T follicular helper cell (primary cell): ENCODE measurements at regions not wholly inside any gene's neighbourhood (a gene's known extent, or its start where the extent isn't known, plus 50 kb on each side); places are given as distances from the start of the nearest gene placed in this dataset.
A peak's percentile ranks its signal among the peaks of the same experiment; 100 is the strongest.

ENCODE experiments used
- DNase-seq: peaks from one replicate; pipeline ENCODE4 v3.0.0-alpha.2; 2020; ENCODE audit warnings: low read depth

GRCh38 chr15:70556151-70556741 is 207.1 kb downstream of the UACA start:
- no peak for DNase-seq

- DNase-seq: no peak
These were observed 207.6 kb downstream of the UACA start for GRCh38 chr15:70555713-70556112.

- no peak for DNase-seq
These were observed 215.4 kb downstream of the UACA start for GRCh38 chr15:70547846-70548487.

- no peak for DNase-seq
These were observed 217.8 kb downstream of the UACA start for GRCh38 chr15:70545526-70545925.

- no peak for DNase-seq
These were observed 221.8 kb downstream of the UACA start for GRCh38 chr15:70541511-70541910.

- DNase-seq: no peak
These were observed 223.3 kb downstream of the UACA start for GRCh38 chr15:70539912-70540530.

- no peak for DNase-seq
These were observed 223.9 kb downstream of the UACA start for GRCh38 chr15:70539409-70539808.

GRCh38 chr15:70538278-70538677 is 225.1 kb downstream of the UACA start:
- DNase-seq: no peak

GRCh38 chr15:70535955-70536338 is 227.4 kb downstream of the UACA start:
- DNase-seq: no peak

- peak; percentile 56 for DNase-seq
These were observed 228.0 kb downstream of the UACA start for GRCh38 chr15:70535071-70535954.

GRCh38 chr15:70533931-70534742 is 229.2 kb downstream of the UACA start:
- no peak for DNase-seq

- DNase-seq: no peak
These were observed 230.7 kb downstream of the UACA start for GRCh38 chr15:70532531-70533186.

- DNase-seq: no peak
These were observed 231.8 kb downstream of the UACA start for GRCh38 chr15:70531576-70531975.

GRCh38 chr15:70530906-70531305 is 232.5 kb downstream of the UACA start:
- no peak for DNase-seq

- no peak for DNase-seq
These were observed 232.9 kb downstream of the UACA start for GRCh38 chr15:70530503-70530902.

- DNase-seq: no peak
These were observed 233.3 kb downstream of the UACA start for GRCh38 chr15:70530017-70530499.

GRCh38 chr15:70528816-70529215 is 234.5 kb downstream of the UACA start:
- no peak for DNase-seq

GRCh38 chr15:70528270-70528706 is 235.1 kb downstream of the UACA start:
- DNase-seq: peak; percentile 29

- no peak for DNase-seq
These were observed 236.4 kb downstream of the UACA start for GRCh38 chr15:70526974-70527325.

GRCh38 chr15:70526221-70526973 is 237.0 kb downstream of the UACA start:
- no peak for DNase-seq
